Transverse colon (tissue), 4 donors: ENCODE measurements at regions not wholly inside any gene's neighbourhood (a gene's known extent, or its start where the extent isn't known, plus 50 kb on each side); places are given as distances from the start of the nearest gene placed in this dataset.

ENCODE experiments used
- DNase-seq: peaks from one replicate; pipeline ENCODE4 v3.0.0-alpha.2; 2019
- H3K27ac ChIP-seq, 4 donors: fragments of 200-600 bp; sonication (generic); 2 replicates each; pipeline ENCODE4 v1.5.1; 2016 to 2018; ENCODE audit warnings: inconsistent platforms in 4 of 4
- H3K27me3 ChIP-seq: fragments of 200-600 bp; sonication (generic); 2 replicates; pipeline ENCODE4 v1.5.1; 2017; ENCODE audit warnings: inconsistent platforms
- H3K36me3 ChIP-seq, 4 donors: fragments of 200-600 bp; sonication (generic); 2 replicates each; pipeline ENCODE4 v1.5.1; 2017 to 2019; ENCODE audit warnings: inconsistent platforms in 4 of 4
- H3K4me1 ChIP-seq, 4 donors: fragments of 200-600 bp; sonication (generic); 2 replicates each; pipeline ENCODE4 v1.5.1; 2017 to 2020; ENCODE audit warnings: inconsistent platforms in 4 of 4
- H3K4me3 ChIP-seq, 4 donors: fragments of 200-600 bp; sonication (generic); 1 replicate in 1 of 4; 2 replicates in 3 of 4; pipeline versions ENCODE4 v1.5.1 to v1.6.1; 2017 to 2019; ENCODE audit warnings: inconsistent platforms in 4 of 4
- H3K9me3 ChIP-seq, 2 donors: fragments of 200-600 bp; sonication (generic); 2 replicates each; pipeline ENCODE4 v1.5.1; 2017 to 2019; ENCODE audit warnings: inconsistent platforms in 2 of 2
- CTCF ChIP-seq, 5 experiments: fragments of 200-600 bp in 3 of 5; fragments of 450-650 bp in 2 of 5; sonication (generic) in 3 of 5; IDR thresholded peaks; 1 replicate in 2 of 5; 2 replicates in 3 of 5; pipeline ENCODE4 v1.5.1; 2016 to 2017; ENCODE audit warnings: antibody characterized with exemption in 5 of 5, inconsistent platforms in 3 of 5, mild to moderate bottlenecking in 2 of 5, moderate library complexity in 1 of 5
- EP300 ChIP-seq: sonication (generic); formaldehyde crosslinking; IDR thresholded peaks from one replicate; pipeline ENCODE4 v1.6.1; 2017; ENCODE audit warnings: antibody characterized with exemption, low read depth
- POLR2A ChIP-seq: fragments of 450-650 bp; IDR thresholded peaks from one replicate; pipeline ENCODE4 v1.6.1; 2016; ENCODE audit warnings: antibody characterized with exemption, mild to moderate bottlenecking, moderate library complexity
- POLR2AphosphoS5 ChIP-seq, 3 donors: sonication (generic); formaldehyde crosslinking; IDR thresholded peaks; one replicate each; pipeline ENCODE4 v1.6.1; 2016; ENCODE audit warnings: antibody characterized with exemption in 3 of 3
- WGBS, 2 donors: methylation state at CpG; one replicate each; pipeline ENCODE4 v1.1.5; 2018; ENCODE audit warnings: low coverage in 1 of 2; 5-methylcytosine and 5-hydroxymethylcytosine counted together
- in situ Hi-C, 4 donors: fragments of 200-750 bp; cut with MboI; loops; one replicate each; pipeline versions ENCODE4 v1.15.0 to v1.15.1; 2017; ENCODE audit warnings: low sequenced_read_pairs in 3 of 4, low pct_ligation_motif_present in 1 of 4, low pct_unique_long_range_greater_than_20kb in 1 of 4
- intact Hi-C: fragments of 100-400 bp; cut with DNase I; formaldehyde crosslinking; loops from one replicate; pipeline ENCODE4 v1.15.1; 2023; ENCODE audit warnings: low total_unique reads

- Histone ChIP-seq H3K4me1 (no peaks in the 10 kb centered on the region), H3K27ac (no peak overlapping the region), H3K36me3 (no peaks in the 10 kb centered on the region), H3K9me3 (no peaks in the 10 kb centered on the region), H3K4me3 (no peak overlapping the region), H3K27me3 (no peaks in the 10 kb centered on the region)
- intact Hi-C loops (no loop called here), in situ Hi-C loops (no loop called here)
- DNase-seq, result no peak
- 60 to 78% methylated on average over 2 of the region's 2 CpGs for WGBS, 2 donors
- TF ChIP-seq POLR2AphosphoS5 (IDR thresholded peaks at IDR 0.05) (no peak), CTCF (IDR thresholded peaks at IDR 0.05) (no peak), POLR2A (no peak), EP300 (no peak)
Measured at GRCh38 chr6:90663106-90663505, 76.2 kb upstream of the MAP3K7 start.

DNA sequence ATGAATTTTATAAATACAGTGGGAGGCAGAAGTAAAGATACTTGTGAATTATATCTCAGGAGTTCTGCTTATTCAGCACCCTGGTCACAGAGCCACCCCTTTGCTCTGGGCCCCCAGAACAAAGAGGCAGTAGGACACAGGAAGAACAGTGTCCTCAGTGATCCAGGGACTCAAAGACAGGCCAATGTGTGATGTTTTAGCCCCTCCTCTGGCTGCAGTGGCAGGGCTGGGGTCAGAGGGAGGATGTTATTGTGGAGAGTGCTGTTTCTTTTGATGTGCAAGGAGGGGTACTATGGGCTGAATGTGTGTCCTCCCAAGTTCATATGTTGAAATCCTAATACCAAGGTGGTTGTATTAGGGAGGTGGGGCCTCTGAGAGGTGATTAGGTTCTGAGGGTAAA lies 74.1 kb upstream of the MAP3K7 start:
- intact Hi-C loops, result no loop called here
- no peak for DNase-seq
- Histone ChIP-seq H3K27ac (no peak overlapping the region), H3K4me3 (no peak overlapping the region), H3K27me3 (no peaks in the 10 kb centered on the region), H3K9me3 (no peaks in the 10 kb centered on the region), H3K36me3 (no peaks in the 10 kb centered on the region), H3K4me1 (no peaks in the 10 kb centered on the region)
- TF ChIP-seq POLR2AphosphoS5 (IDR thresholded peaks at IDR 0.05) (no peak), CTCF (IDR thresholded peaks at IDR 0.05) (no peak), POLR2A (no peak), EP300 (no peak)
- in situ Hi-C loops, result no loop called here

GRCh38 chr6:90658497-90658896 lies 71.6 kb upstream of the MAP3K7 start:
- TF ChIP-seq EP300 (no peak), CTCF (IDR thresholded peaks at IDR 0.05) (no peak), POLR2AphosphoS5 (IDR thresholded peaks at IDR 0.05) (no peak), POLR2A (no peak)
- Histone ChIP-seq H3K27ac (no peak overlapping the region), H3K27me3 (no peaks in the 10 kb centered on the region), H3K36me3 (no peaks in the 10 kb centered on the region), H3K4me1 (no peaks in the 10 kb centered on the region), H3K4me3 (no peak overlapping the region), H3K9me3 (no peaks in the 10 kb centered on the region)
- 65 to 80% methylated on average over 5 of the region's 5 CpGs for WGBS, 2 donors
- intact Hi-C loops (no loop called here), in situ Hi-C loops (no loop called here)
- DNase-seq, result no peak

DNA sequence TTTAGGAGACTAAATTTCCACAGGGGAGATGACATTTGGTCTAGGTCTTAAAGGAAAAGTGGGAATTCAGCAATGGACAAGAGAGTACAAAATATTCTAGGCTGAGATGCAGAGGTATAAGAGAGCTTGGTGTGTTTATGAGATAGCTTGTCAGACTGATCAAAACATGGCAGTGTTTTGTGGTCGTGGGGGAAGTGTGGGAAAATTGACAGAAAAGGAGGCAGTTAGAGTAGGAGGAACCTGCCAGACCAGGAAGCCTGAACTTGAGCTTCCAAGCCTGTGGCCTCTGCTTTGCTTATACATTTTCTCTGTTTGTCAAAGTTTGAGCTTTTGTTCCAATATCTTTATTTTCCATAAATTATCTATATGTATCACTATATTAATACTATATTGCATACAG lies 69.5 kb upstream of the MAP3K7 start:
- H3K27me3 ChIP-seq, result no peaks in the 10 kb centered on the region
- no peak overlapping the region for H3K4me3 ChIP-seq
- in situ Hi-C loops, result no loop called here
- H3K9me3 ChIP-seq, result no peaks in the 10 kb centered on the region
- WGBS, 2 donors, result 4 to 20% methylated on average over 1 of the region's 1 CpG
- TF ChIP-seq EP300 (no peak), CTCF (IDR thresholded peaks at IDR 0.05) (no peak), POLR2A (no peak)
- H3K4me1 ChIP-seq, result no peaks in the 10 kb centered on the region
- no peak for DNase-seq
- intact Hi-C loops, result no loop called here
- no peaks in the 10 kb centered on the region for H3K36me3 ChIP-seq
- no peak overlapping the region for H3K27ac ChIP-seq
